Posterior vena cava (tissue), 2 donors: ENCODE measurements at regions not wholly inside any gene's neighbourhood (a gene's known extent, or its start where the extent isn't known, plus 50 kb on each side); places are given as distances from the start of the nearest gene placed in this dataset.
A peak's percentile ranks its signal among the peaks of the same experiment; 100 is the strongest.
"Not testable (repeated sequence)": the region's sequence is repeated elsewhere in the genome, so short reads cannot be mapped to it uniquely, and the experiment has no call there.

Experiments used
- DNase-seq: peaks from one replicate; pipeline ENCODE4 v3.0.0-alpha.2; 2020; ENCODE audit warnings: low spot score
- intact Hi-C, 2 donors: fragments of 100-400 bp; cut with DNase I; formaldehyde crosslinking; loops; one replicate each; pipeline versions ENCODE4 v1.14.1 to v1.14.2; 2022 to 2023
- donor health status: DM: yes; HTN: yes; CAD: no.
- donor health status: DM: yes; HTN: yes; CAD: no.

DNA sequence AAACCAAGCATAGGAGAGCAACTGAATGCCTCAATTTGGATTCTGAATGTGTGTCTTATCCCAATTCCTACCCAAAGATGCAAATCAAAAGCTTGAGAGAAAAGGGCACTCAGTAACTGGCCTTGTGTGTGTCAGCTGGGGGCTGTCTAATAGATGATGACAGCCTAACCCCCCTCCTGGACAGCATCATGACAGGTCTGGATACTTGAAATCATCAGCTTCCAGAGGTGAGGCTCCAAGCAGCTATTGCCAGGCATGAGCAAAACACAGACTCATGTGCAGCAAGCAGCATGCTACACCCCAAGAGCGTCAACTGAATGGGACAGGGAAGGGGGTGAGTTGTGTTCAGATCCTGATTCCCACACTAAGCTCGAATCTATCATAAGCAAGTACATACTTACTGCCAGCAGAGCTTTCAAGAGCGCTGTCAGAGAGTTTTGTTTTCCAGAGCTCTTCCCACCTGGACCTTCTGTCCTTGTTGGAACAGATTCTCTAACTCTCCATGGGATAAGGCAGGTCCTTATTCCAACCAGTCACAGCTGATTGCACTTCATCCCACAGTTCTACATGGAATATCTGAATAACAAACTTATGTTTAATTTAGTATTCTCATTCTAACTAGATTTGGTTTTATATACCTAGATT is 467.5 kb downstream of the DTWD2 start:
- intact Hi-C loops = no loop called here

DNA sequence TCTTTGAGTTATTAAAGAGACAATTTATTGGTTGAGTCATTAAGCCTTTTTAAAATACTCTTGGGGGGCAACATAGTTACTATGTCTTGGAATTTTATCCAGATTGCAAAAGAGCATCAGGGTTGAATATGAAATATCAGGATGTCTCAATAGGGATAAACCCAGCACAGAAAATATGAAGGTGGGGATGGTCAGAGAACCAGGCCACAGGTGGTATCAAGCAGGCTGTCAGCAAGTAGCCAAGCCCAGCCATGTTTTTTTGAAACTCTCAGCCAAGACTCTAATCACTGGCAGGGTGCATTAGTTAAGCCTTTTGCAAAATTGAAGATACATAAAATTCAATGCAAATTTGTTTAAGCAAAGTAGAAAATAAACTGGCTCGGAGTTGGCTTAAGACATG is 468.9 kb downstream of the DTWD2 start:
- intact Hi-C loops = no loop called here
- DNase-seq = no peak

More for the DNA sequence above, 467.5 kb downstream of the DTWD2 start:
- no peak for DNase-seq

GRCh38 chr5:118518720-118519119 is 469.6 kb downstream of the DTWD2 start:
- intact Hi-C loops = no loop called here

GRCh38 chr5:118511846-118512245 is 476.5 kb downstream of the DTWD2 start:
- no peak for DNase-seq
- intact Hi-C loops = no loop called here

More at GRCh38 chr5:118518720-118519119, 469.6 kb downstream of the DTWD2 start:
- no peak for DNase-seq

DNA sequence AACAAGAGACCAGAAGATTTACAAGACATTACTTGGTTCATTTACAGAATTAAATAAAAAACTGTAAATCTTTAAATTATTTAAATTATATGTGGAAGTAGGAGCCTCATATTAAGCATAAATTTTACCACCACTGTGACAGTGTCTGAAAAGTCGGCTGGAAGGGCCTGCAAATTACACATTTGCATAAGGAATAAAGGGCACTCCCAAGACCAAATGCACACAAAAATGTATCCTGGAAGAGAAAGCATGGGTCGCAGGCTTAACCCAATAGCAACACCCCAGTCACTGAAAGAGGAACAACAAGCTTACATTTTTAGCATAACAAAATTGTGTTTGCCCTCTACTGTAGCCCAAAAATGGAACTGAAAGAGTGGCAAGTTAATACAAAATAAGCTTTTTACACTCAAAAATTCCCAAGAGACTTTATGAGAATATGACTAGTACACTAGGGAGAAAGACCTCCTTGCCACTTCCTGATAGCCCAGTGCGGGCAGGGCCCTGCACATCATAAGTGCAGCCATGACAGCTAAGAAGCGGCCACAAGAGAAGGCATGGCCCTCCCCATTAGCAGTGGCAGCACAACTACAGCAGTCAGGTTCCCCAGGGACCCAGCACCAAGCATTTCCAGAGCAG is 482.0 kb downstream of the DTWD2 start:
- peak; percentile 42 for DNase-seq
- intact Hi-C loops = no loop called here

DNA sequence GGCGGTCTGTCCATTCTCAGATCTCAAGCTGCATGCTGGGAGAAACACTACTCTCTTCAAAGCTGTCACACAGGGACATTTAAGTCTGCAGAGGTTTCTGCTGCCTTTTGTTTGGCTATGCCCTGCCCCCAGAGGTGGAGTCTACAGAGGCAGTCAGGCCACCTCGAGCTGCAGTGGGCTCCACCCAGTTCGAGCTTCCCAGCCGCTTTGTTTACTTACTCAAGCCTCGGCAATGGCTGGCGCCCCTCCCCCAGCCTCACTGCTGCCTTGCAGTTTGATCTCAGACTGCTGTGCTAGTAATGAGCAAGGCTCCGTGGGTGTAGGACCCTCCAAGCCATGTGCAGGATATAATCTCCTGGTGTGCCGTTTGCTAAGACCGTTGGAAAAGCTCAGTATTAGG is 486.1 kb downstream of the DTWD2 start:
- peak; percentile 54 for DNase-seq
- intact Hi-C loops = not testable (repeated sequence)

GRCh38 chr5:118491351-118491750 is 497.0 kb downstream of the DTWD2 start:
- DNase-seq = no peak
- intact Hi-C loops = no loop called here

- no peak for DNase-seq
- intact Hi-C loops = no loop called here
These were observed 501.6 kb downstream of the DTWD2 start for GRCh38 chr5:118486647-118487225.

- DNase-seq = no peak
- intact Hi-C loops = loop anchor here in 1 of 2 donors (1.0 kb wide), 1 partner anchor 25 kb away; no protein-coding TSS in a partner anchor
These were observed 509.1 kb downstream of the DTWD2 start for GRCh38 chr5:118479285-118479684.

DNA sequence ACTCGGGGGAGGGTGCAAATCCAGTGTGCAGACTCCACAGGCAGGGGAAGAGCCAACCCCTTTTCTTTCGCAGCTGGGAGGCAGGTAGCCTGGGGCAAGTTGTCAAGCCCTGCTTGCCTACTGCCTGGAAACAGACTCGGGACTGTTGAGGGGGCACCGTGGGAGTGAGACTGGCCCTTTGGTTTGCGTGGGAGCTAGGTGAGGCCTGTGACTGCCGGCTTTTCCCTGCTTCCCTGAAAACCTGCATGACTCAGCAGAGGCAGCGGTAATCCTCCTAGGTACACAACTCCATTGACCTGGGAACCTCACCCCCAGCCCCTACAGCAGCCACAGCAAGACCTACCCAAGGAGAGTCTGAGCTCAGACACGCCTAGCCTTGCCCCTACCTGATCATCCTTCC is 509.5 kb downstream of the DTWD2 start:
- intact Hi-C loops = loop anchor here in 1 of 2 donors (1.0 kb wide), 1 partner anchor 25 kb away; no protein-coding TSS in a partner anchor
- DNase-seq = peak; percentile 37

DNA sequence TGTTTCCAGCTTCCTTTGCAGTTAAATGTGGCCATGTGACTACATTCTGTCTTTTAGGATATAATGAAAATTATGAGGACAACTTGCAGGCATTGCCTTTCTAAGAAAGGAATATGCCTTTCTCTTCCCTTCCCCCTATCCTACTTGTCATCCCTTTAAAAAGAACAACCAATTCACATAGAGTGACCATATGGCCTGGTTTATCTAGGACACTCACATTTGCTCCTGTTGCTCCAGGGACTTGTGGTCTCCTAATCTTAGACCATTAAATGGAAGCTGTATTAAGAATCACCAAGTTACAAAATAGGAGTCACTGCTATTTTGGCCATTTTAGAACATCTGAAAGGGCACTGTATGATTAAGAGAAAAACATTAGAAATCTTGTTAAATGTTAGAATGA is 520.3 kb downstream of the DTWD2 start:
- intact Hi-C loops = no loop called here
- DNase-seq = no peak

GRCh38 chr5:118467103-118467502 is 521.2 kb downstream of the DTWD2 start:
- intact Hi-C loops = no loop called here
- no peak for DNase-seq

DNA sequence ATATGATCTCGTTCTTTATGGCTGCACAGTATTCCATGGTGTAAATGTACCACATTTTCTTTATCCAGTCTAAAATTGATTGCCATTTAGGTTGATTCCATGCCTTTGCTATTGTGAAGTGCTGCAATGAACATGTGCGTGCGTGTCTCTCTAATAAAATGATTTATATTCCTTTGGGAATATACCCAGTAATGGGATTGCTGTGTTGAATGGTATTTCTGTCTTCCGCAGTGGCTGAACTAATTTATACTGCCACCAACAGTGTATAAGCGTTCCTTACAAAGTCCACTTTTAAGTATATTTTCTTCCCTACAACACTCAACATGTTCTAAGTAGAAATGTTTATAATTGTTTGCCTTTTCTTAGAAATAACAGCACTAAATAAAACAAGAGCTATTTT is 521.9 kb downstream of the DTWD2 start:
- intact Hi-C loops = no loop called here
- no peak for DNase-seq

- DNase-seq, intact Hi-C loops: not testable (repeated sequence)
These were observed 526.1 kb downstream of the DTWD2 start for GRCh38 chr5:118462276-118462675.

DNA sequence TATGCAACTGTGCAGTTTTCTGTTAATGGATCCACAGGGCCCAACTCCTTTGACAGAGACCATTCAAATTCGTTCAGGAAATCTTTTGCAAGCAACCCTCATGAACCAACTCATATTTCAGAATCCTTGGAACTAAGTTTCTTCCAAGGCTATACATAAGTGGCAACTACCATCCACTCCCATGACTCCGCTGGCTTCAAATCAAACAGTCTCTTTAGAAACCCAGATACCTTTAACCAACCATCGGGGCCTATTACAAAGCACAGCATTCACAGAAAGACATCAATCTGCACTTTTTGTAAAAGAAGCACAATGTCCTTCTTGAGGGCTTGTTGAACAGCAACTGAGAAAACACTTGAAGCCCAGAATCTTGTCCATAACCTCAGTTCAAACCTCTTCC is 526.9 kb downstream of the DTWD2 start:
- intact Hi-C loops = no loop called here
- no peak for DNase-seq

DNA sequence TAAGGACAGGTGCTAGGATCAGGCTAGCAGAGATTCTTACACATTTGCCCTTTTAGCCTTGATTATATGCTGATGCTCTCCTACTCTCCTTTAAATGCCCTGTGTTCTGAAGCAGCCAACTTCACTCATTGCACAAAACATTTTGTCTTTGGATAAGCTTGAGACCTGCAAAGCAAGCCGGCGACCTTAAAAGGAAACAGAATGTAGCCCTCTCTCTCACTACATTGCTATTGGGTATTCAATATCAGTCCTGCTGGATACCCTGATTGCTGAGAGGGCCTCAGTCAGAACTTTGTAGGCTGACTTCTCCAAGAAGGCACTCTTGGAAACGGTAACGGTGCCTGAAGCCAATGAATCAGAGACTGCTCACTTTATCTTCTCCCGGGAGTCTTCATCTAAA is 528.9 kb downstream of the DTWD2 start:
- intact Hi-C loops = no loop called here
- no peak for DNase-seq

DNA sequence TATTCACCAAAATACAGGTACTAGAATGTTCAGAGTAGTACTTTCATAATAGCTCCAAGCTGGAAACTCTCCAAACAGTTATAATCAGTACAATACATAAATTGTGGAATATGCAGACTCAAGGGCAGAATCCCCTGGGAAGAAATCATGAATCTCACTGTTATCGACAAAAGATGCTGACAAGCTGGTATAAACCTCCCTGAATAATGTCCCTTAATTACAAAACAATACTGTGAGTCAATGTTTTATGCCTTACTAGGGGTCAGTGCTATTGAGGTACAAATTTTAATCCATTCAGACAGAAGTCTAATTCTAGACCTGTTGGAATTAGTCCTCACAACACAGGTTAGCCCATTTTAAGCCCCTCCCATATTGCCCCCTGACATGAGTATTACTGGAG is 532.3 kb downstream of the DTWD2 start:
- intact Hi-C loops = no loop called here

DNA sequence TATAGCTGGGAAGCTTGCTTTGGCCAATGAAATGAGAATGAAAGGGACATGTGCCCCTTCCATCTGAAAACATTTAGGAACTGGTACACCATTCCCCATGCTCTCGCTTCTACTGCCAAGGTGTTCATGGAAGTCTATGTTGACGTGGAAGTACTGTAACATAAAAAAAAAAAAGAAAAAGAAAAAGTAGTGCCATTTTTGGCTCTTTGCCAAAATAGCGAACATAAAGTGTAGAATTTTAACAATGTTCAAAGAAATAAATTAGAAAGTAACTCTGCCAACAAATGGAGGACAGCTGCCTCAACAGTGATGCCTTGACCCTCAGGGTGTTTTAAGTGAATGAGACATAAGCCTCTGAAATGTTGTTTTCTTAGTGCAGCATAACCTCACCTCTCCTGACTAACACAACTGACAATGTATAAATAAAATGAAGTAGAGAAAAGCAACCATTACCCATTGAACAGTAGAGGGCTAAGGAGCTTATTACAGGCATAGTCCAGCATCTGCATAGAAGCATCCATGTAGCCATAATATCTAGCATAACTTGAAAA is 536.6 kb downstream of the DTWD2 start:
- intact Hi-C loops = no loop called here
- DNase-seq = no peak

More for the DNA sequence above, 532.3 kb downstream of the DTWD2 start:
- no peak for DNase-seq

GRCh38 chr5:118450554-118451332 is 537.6 kb downstream of the DTWD2 start:
- intact Hi-C loops = no loop called here
- DNase-seq = no peak

DNA sequence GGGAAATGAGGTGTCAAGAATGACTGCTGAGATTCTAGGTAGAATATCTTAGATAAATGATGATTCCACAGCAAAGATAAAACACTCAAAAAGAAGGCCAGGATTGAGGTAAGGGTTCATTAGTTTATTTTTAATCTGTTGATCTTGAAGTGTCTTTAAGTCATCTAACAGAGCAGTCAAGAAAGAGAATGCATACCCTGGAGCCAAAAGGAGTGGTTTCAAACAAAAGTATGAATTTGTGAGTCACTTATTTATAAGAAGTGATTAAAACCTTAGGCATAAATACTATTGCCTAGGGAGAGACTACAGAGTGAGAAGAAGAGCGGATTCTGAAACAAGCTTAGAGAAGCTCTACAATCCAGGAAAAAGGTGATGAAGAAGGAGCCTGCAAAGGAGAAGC is 541.0 kb downstream of the DTWD2 start:
- DNase-seq = no peak
- intact Hi-C loops = loop anchor here in 1 of 2 donors (10.0 kb wide), 1 partner anchor 463 kb away; no protein-coding TSS in a partner anchor
